Brain microvascular endothelial cell (primary cell): ENCODE measurements at regions not wholly inside any gene's neighbourhood (a gene's known extent, or its start where the extent isn't known, plus 50 kb on each side); places are given as distances from the start of the nearest gene placed in this dataset.
"Not testable (repeated sequence)": the region's sequence is repeated elsewhere in the genome, so short reads cannot be mapped to it uniquely, and the experiment has no call there.

Experiments
- DNase-seq: peaks from one replicate; pipeline ENCODE4 v3.0.0-alpha.2; 2020
- H3K27ac ChIP-seq: fragments of 250-450 bp; sonication (Bioruptor Pico); 2 replicates; pipeline ENCODE4 v1.5.1; 2020; ENCODE audit warnings: mild to moderate bottlenecking, moderate library complexity
- H3K27me3 ChIP-seq: fragments of 250-450 bp; sonication (Bioruptor Pico); replicated peaks from 2 replicates; pipeline ENCODE4 v1.5.1; 2020; ENCODE audit warnings: mild to moderate bottlenecking
- H3K36me3 ChIP-seq: fragments of 250-450 bp; sonication (Bioruptor Pico); replicated peaks from 2 replicates; pipeline ENCODE4 v1.5.1; 2020; ENCODE audit warnings: mild to moderate bottlenecking
- H3K4me3 ChIP-seq: 2 replicates; pipeline ENCODE4 v1.5.1; 2011; ENCODE audit warnings: low read depth, mild to moderate bottlenecking, control low read depth, low read length, moderate library complexity
- CTCF ChIP-seq: IDR thresholded peaks from 2 replicates; pipeline ENCODE4 v1.5.1; 2011; ENCODE audit warnings: low read depth, mild to moderate bottlenecking, moderate library complexity, low read length, control low read depth, inconsistent platforms; ENCODE audit errors: missing control alignments
- in situ Hi-C: cut with HindIII; loops from 2 replicates; pipeline ENCODE4 v1.10.0; 2017; ENCODE audit warnings: low sequenced_read_pairs, low pct_ligation_motif_present

- no peak overlapping the region for H3K27ac ChIP-seq
- in situ Hi-C loops, result no loop called here
- no peak overlapping the region for H3K4me3 ChIP-seq
- H3K36me3 ChIP-seq, result no peaks in the 10 kb centered on the region
- H3K27me3 ChIP-seq, result no peaks in the 10 kb centered on the region
- DNase-seq, result no peak
- no peak for TF ChIP-seq CTCF
Measured at GRCh38 chr10:25747084-25747483, 186.9 kb upstream of the MYO3A start.

- Histone ChIP-seq H3K36me3 (no peaks in the 10 kb centered on the region), H3K27me3 (no peaks in the 10 kb centered on the region), H3K4me3 (no peak overlapping the region), H3K27ac (no peak overlapping the region)
- in situ Hi-C loops, result no loop called here
- TF ChIP-seq CTCF, result no peak
- no peak for DNase-seq
Measured at GRCh38 chr10:25748509-25748908, 185.5 kb upstream of the MYO3A start.

GRCh38 chr10:25753776-25754175 is 180.3 kb upstream of the MYO3A start:
- Histone ChIP-seq H3K36me3 (no peaks in the 10 kb centered on the region), H3K27me3 (no peaks in the 10 kb centered on the region), H3K4me3 (no peak overlapping the region), H3K27ac (no peak overlapping the region)
- no peak for TF ChIP-seq CTCF
- DNase-seq, result no peak
- in situ Hi-C loops, result no loop called here

GRCh38 chr10:25755874-25756273 is 178.2 kb upstream of the MYO3A start:
- H3K36me3 ChIP-seq, H3K4me3 ChIP-seq, H3K27me3 ChIP-seq, H3K27ac ChIP-seq, DNase-seq, in situ Hi-C loops: not testable (repeated sequence)

- no peak for DNase-seq
- in situ Hi-C loops, result no loop called here
Measured at GRCh38 chr10:25756784-25757183, 177.2 kb upstream of the MYO3A start.

GRCh38 chr10:25758041-25758457 is 176.0 kb upstream of the MYO3A start:
- in situ Hi-C loops, result no loop called here
- Histone ChIP-seq H3K27ac (no peak overlapping the region), H3K36me3 (no peaks in the 10 kb centered on the region), H3K4me3 (no peak overlapping the region), H3K27me3 (no peaks in the 10 kb centered on the region)
- peak; percentile 40 for DNase-seq
- TF ChIP-seq CTCF, result no peak

More at GRCh38 chr10:25756784-25757183, 177.2 kb upstream of the MYO3A start:
- no peak for TF ChIP-seq CTCF
- Histone ChIP-seq H3K4me3 (no peak overlapping the region), H3K27ac (no peak overlapping the region), H3K27me3 (no peaks in the 10 kb centered on the region), H3K36me3 (no peaks in the 10 kb centered on the region)
